B cell (primary cell): ENCODE measurements at regions not wholly inside any gene's neighbourhood (a gene's known extent, or its start where the extent isn't known, plus 50 kb on each side); places are given as distances from the start of the nearest gene placed in this dataset.

Source experiments
- EZH2 ChIP-seq: IDR thresholded peaks from 2 replicates; pipeline ENCODE4 v1.6.1; 2012; ENCODE audit warnings: borderline replicate concordance, low read depth, mild to moderate bottlenecking, moderate library complexity, low read length; ENCODE audit not compliant: insufficient read depth, poor library complexity, severe bottlenecking
- TF ChIP-seq, protein P1 (sequence below): fragments of 200-600 bp; IDR thresholded peaks from one replicate; pipeline ENCODE4 v1.8.0; 2022; ENCODE audit warnings: antibody characterized with exemption, mild to moderate bottlenecking

GRCh38 chr7:109376576-109376975, 806.9 kb downstream of the DNAJB9 start:
- TF ChIP-seq, protein P1, sequence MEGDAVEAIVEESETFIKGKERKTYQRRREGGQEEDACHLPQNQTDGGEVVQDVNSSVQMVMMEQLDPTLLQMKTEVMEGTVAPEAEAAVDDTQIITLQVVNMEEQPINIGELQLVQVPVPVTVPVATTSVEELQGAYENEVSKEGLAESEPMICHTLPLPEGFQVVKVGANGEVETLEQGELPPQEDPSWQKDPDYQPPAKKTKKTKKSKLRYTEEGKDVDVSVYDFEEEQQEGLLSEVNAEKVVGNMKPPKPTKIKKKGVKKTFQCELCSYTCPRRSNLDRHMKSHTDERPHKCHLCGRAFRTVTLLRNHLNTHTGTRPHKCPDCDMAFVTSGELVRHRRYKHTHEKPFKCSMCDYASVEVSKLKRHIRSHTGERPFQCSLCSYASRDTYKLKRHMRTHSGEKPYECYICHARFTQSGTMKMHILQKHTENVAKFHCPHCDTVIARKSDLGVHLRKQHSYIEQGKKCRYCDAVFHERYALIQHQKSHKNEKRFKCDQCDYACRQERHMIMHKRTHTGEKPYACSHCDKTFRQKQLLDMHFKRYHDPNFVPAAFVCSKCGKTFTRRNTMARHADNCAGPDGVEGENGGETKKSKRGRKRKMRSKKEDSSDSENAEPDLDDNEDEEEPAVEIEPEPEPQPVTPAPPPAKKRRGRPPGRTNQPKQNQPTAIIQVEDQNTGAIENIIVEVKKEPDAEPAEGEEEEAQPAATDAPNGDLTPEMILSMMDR: no peak
- no peak for TF ChIP-seq EZH2
